ENCODE measurements at regions not wholly inside any gene's neighbourhood (a gene's known extent, or its start where the extent isn't known, plus 50 kb on each side); places are given as distances from the start of the nearest gene placed in this dataset.

DNA sequence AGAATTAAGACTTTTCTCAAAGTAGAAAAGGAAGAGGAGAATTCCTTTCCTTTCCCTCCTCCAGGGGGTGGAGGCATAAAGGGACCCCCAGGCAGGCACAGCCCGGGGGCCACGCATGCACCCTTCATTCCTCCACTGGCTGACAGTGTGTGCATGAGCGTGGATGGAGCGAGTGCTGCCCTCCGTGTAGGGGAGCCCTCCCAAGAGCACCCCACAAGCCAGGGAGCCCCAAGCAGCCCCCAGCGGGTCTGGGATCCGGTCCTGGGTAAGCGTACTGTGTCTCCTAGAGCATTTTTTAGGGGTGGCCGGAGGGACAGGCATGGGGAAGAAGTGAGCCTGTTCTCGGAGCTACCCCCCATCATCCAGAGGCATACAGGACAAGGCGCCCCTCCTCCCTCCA, 120.5 kb downstream of the SIK1 start:
- H3K4me1 Mint-ChIP-seq, result peaks cover 36% of the 10 kb centered on the region
- H3K27ac Mint-ChIP-seq, result no peak overlapping the region
- TF ChIP-seq, protein P1, sequence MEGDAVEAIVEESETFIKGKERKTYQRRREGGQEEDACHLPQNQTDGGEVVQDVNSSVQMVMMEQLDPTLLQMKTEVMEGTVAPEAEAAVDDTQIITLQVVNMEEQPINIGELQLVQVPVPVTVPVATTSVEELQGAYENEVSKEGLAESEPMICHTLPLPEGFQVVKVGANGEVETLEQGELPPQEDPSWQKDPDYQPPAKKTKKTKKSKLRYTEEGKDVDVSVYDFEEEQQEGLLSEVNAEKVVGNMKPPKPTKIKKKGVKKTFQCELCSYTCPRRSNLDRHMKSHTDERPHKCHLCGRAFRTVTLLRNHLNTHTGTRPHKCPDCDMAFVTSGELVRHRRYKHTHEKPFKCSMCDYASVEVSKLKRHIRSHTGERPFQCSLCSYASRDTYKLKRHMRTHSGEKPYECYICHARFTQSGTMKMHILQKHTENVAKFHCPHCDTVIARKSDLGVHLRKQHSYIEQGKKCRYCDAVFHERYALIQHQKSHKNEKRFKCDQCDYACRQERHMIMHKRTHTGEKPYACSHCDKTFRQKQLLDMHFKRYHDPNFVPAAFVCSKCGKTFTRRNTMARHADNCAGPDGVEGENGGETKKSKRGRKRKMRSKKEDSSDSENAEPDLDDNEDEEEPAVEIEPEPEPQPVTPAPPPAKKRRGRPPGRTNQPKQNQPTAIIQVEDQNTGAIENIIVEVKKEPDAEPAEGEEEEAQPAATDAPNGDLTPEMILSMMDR (IDR thresholded peaks at IDR 0.05; ENCODE audit: unreplicated experiment in 3 of 3), result no peak
- no peaks in the 10 kb centered on the region for H3K27me3 Mint-ChIP-seq (ENCODE audit: low read depth)
- no peaks in the 10 kb centered on the region for H3K36me3 Mint-ChIP-seq (ENCODE audit: low read depth)
- no peak overlapping the region for H3K4me3 Mint-ChIP-seq
- H3K9me3 Mint-ChIP-seq, result no peaks in the 10 kb centered on the region

DNA sequence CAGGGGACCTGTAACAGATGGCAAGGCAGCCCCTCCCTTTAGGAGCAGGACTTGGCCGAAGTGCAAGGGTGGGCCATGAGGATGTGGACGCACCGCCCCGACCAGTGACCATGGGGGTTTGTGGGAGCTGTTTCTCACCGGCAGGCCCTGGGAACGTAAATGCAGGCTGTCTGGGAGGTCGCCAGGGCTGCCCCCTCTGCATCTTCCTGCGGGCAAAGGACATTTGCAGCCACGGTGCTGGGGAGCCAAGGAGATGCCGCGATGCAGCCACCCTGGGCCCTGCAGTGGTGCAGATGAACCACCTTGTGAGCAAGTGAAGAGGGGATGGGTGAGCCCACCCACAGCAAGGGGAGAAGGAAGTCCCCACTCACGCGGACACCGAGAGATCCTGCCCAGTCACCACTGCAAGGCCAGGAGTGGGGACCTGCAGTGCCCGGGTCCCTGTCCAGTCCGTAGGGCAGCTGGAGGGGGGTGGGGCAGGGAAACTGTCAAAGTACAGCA, 121.1 kb downstream of the SIK1 start:
- H3K4me3 Mint-ChIP-seq, result no peak overlapping the region
- no peaks in the 10 kb centered on the region for H3K36me3 Mint-ChIP-seq (ENCODE audit: low read depth)
- H3K27me3 Mint-ChIP-seq (ENCODE audit: low read depth), result no peaks in the 10 kb centered on the region

DNA sequence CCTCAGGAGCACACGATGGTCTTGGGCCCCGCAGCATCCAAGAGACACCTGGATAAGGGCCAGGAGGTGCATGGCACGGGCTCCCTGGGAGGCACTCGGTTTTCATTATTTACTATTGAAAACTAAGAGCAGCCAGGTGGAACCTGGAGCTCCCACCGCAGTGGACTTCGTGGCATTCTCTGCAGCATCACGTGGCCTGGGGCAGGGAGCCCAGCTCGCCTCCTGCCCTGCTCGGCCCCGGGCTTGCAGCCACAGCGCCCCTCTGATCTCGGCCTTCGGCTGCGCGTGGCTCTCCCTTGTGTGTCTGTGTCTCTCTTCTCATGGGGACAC, 121.6 kb downstream of the SIK1 start:
- no peaks in the 10 kb centered on the region for H3K9me3 Mint-ChIP-seq
- TF ChIP-seq, protein P1 (IDR thresholded peaks at IDR 0.05; ENCODE audit: unreplicated experiment in 3 of 3), result no peak
- H3K36me3 Mint-ChIP-seq (ENCODE audit: low read depth), result no peaks in the 10 kb centered on the region
- H3K4me1 Mint-ChIP-seq, result peaks cover 36% of the 10 kb centered on the region
- no peak overlapping the region for H3K4me3 Mint-ChIP-seq
- no peaks in the 10 kb centered on the region for H3K27me3 Mint-ChIP-seq (ENCODE audit: low read depth)
- H3K27ac Mint-ChIP-seq, result no peak overlapping the region

More for the DNA sequence above, 121.1 kb downstream of the SIK1 start:
- no peaks in the 10 kb centered on the region for H3K9me3 Mint-ChIP-seq
- H3K27ac Mint-ChIP-seq, result no peak overlapping the region
- peaks cover 36% of the 10 kb centered on the region for H3K4me1 Mint-ChIP-seq
- TF ChIP-seq, protein P1 (IDR thresholded peaks at IDR 0.05; ENCODE audit: unreplicated experiment in 3 of 3), result no peak

DNA sequence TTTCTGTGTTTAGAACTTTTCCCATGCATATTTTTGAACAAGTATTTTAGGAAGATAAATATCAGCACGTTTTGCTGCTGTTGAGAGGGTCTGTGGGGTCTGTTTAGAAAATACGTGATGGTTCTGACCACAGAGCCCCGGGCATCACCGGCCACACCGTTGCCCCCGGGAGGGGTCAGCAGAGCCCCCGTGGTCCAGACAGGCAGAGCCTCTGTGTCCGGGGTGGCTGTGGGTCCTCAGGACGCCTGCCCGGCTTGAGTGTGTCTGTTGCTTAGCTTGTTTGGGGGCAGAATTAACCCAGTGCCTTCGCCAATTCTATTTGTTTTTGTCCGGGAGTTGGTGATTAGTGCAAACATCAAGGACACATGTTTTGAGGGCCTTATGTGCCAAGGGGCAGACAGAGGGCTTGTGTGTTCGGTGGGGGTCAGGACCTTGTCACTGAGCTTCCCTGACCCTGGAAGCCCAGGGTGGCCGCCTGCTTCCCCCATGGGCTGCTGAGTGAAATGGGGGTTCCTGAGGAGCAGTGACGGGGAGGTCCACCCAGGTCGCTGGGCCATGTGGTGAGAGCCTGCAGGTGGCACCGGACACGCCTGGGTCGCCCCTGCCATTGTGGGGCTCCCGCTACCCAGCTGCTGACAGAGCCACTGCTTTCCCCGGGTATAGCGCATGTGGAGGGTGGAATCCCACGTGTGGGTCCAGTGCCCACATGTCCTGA, 122.2 kb downstream of the SIK1 start:
- Mint-ChIP-seq H3K27ac (no peak overlapping the region), H3K4me3 (no peak overlapping the region), H3K9me3 (no peaks in the 10 kb centered on the region), H3K27me3 (ENCODE audit: low read depth) (no peaks in the 10 kb centered on the region), H3K36me3 (ENCODE audit: low read depth) (no peaks in the 10 kb centered on the region), H3K4me1 (peaks cover 35% of the 10 kb centered on the region)
- TF ChIP-seq, protein P1 (IDR thresholded peaks at IDR 0.05; ENCODE audit: unreplicated experiment in 3 of 3), result no peak

DNA sequence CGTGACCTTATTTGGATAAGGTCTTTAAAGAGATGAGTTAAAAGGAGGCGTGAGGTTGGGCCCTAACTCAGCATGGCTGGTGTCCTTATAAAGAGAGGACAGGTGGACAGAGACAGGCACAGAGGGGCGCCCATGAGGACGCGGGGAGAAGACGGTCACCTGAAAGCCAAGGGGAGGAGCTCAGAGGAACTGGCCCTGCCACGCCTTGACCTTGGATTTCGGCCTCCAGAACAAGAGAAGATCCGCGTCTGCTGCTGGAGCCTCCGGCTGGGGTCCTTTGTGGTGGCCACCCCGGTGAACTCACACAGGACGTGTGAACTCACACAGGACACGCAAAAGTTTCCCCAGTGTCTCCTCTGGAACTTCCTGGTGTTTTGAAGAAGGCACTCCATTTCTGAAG, 122.7 kb downstream of the SIK1 start:
- H3K27ac Mint-ChIP-seq, result no peak overlapping the region
- no peaks in the 10 kb centered on the region for H3K36me3 Mint-ChIP-seq (ENCODE audit: low read depth)
- TF ChIP-seq, protein P1 (IDR thresholded peaks at IDR 0.05; ENCODE audit: unreplicated experiment in 3 of 3), result no peak
- peaks cover under 1% of the 10 kb centered on the region for H3K27me3 Mint-ChIP-seq (ENCODE audit: low read depth)
- peaks cover 31% of the 10 kb centered on the region for H3K4me1 Mint-ChIP-seq
- no peak overlapping the region for H3K4me3 Mint-ChIP-seq
- H3K9me3 Mint-ChIP-seq, result no peaks in the 10 kb centered on the region
